GM12878 (cell line): ENCODE measurements at regions not wholly inside any gene's neighbourhood (a gene's known extent, or its start where the extent isn't known, plus 50 kb on each side); places are given as distances from the start of the nearest gene placed in this dataset.

ENCODE experiments used
- ATAC-seq: fragments of 200-7000 bp; cut with Tn5 transposase; 3 replicates; pipeline ENCODE4 v1.9.1; 2020; ENCODE audit warnings: mild to moderate bottlenecking, moderate library complexity
- BruUV-seq: library from RNA; stranded (reverse); fragments of 400-500 nt; replicated peaks from 2 replicates; lab custom pipeline; 2021; lab: Mats Ljungman, UMichigan
- CTCF ChIA-PET: fragments of 300-600 bp; sonication (Branson Sonifier 250); formaldehyde crosslinking; extraction: SDS; loops from one replicate; lab custom pipeline; 2021; ENCODE audit warnings: inconsistent platforms; lab: Yijun Ruan, JAX
- POLR2A ChIA-PET: fragments of 350-600 bp; formaldehyde crosslinking; extraction: SDS; loops from one replicate; lab custom pipeline; 2021; ENCODE audit warnings: inconsistent platforms; lab: Charles Lee
- RAD21 ChIA-PET: fragments of 300-600 bp; sonication (Branson Sonifier 250); formaldehyde crosslinking; loops from one replicate; lab custom pipeline; 2023; ENCODE audit warnings: antibody characterized with exemption; ENCODE audit not compliant: unreplicated experiment; lab: Charles Lee
- SMC1A ChIA-PET: fragments of 300-600 bp; sonication (Branson Sonifier 250); formaldehyde crosslinking; loops from one replicate; lab custom pipeline; 2023; ENCODE audit not compliant: unreplicated experiment, uncharacterized antibody; lab: Charles Lee
- DNase-seq: peaks from one replicate; pipeline ENCODE4 v3.0.0-alpha.2; 2011; ENCODE audit warnings: low read depth, low spot score
- FAIRE-seq: peaks from 3 replicates; lab custom pipeline; 2011; peaks lifted over from hg19 to GRCh38; lab: Jason Lieb, UNC
- H2AFZ ChIP-seq: 2 replicates; pipeline ENCODE4 v1.6.0; 2011; ENCODE audit warnings: low read depth, low read length, control low read depth; ENCODE audit not compliant: control insufficient read depth
- H3K27ac ChIP-seq: 2 replicates; pipeline ENCODE4 v1.5.1; 2011; ENCODE audit warnings: control low read depth; ENCODE audit not compliant: control insufficient read depth, insufficient read depth
- H3K27me3 ChIP-seq, 2 experiments: replicated peaks in 1 of 2; 2 replicates each; pipeline versions ENCODE4 v1.6.0 to v1.6.1; 2011; ENCODE audit warnings: low read length in 1 of 2; ENCODE audit not compliant: control insufficient read depth in 2 of 2, insufficient read depth in 2 of 2
- H3K36me3 ChIP-seq, 2 experiments: 2 replicates each; pipeline ENCODE4 v1.5.1; 2011; ENCODE audit warnings: low read length in 1 of 2; ENCODE audit not compliant: control insufficient read depth in 2 of 2, insufficient read depth in 2 of 2
- H3K4me1 ChIP-seq: 2 replicates; pipeline ENCODE4 v1.6.1; 2011; ENCODE audit warnings: mild to moderate bottlenecking, low read length, moderate library complexity, mixed read lengths; ENCODE audit not compliant: control insufficient read depth, insufficient read depth
- H3K4me2 ChIP-seq: 2 replicates; pipeline ENCODE4 v1.6.0; 2011; ENCODE audit warnings: control low read depth; ENCODE audit not compliant: control insufficient read depth, insufficient read depth
- H3K4me3 ChIP-seq: fragments of 200-600 bp; sonication (generic); 2 replicates; pipeline ENCODE4 v1.5.1; 2016
- H3K79me2 ChIP-seq: 2 replicates; pipeline ENCODE4 v1.6.0; 2011; ENCODE audit warnings: low read length; ENCODE audit not compliant: control insufficient read depth, insufficient read depth
- H3K9ac ChIP-seq: 2 replicates; pipeline ENCODE4 v1.8.0; 2011; ENCODE audit warnings: low read length, control low read depth, mixed read lengths; ENCODE audit not compliant: control insufficient read depth, insufficient read depth
- H3K9me3 ChIP-seq: replicated peaks from 3 replicates; pipeline ENCODE4 v1.5.1; 2011; ENCODE audit warnings: mild to moderate bottlenecking, low read length; ENCODE audit not compliant: control insufficient read depth, insufficient read depth
- H4K20me1 ChIP-seq: 2 replicates; pipeline ENCODE4 v1.6.0; 2011; ENCODE audit not compliant: control insufficient read depth, insufficient read depth
- CTCF ChIP-seq, 3 experiments: IDR thresholded peaks in 2 of 3; conservative IDR thresholded peaks in 1 of 3; 2 replicates each; pipeline ENCODE4 v1.5.1; 2011; ENCODE audit warnings: low read depth in 3 of 3, low read length in 3 of 3, mild to moderate bottlenecking in 3 of 3, control low read depth in 2 of 3, moderate library complexity in 2 of 3, inconsistent platforms in 1 of 3, mixed read lengths in 1 of 3; ENCODE audit not compliant: control insufficient read depth in 2 of 3, insufficient read depth in 1 of 3; ENCODE audit errors: extremely low read depth in 1 of 3
- EZH2 ChIP-seq: IDR thresholded peaks from 2 replicates; pipeline ENCODE4 v1.6.1; 2012; ENCODE audit warnings: low read depth, mild to moderate bottlenecking, control low read depth, inconsistent platforms, low read length, borderline replicate concordance; ENCODE audit not compliant: control insufficient read depth
- FOXK2 ChIP-seq: fragments of 450-650 bp; IDR thresholded peaks from 2 replicates; pipeline ENCODE4 v1.6.1; 2017; ENCODE audit warnings: mild to moderate bottlenecking, moderate library complexity
- HSF1 ChIP-seq: fragments of 150-350 bp; IDR thresholded peaks from 2 replicates; pipeline ENCODE4 v1.6.1; 2014; ENCODE audit warnings: mild to moderate bottlenecking, low read depth, low read length
- PKNOX1 ChIP-seq: fragments of 450-650 bp; IDR thresholded peaks from 2 replicates; pipeline ENCODE4 v1.6.1; 2016; ENCODE audit warnings: mild to moderate bottlenecking
- POLR2A ChIP-seq: IDR thresholded peaks from 2 replicates; pipeline ENCODE4 v1.6.1; 2011; ENCODE audit warnings: low read depth, mild to moderate bottlenecking, low read length
- RFX5 ChIP-seq: IDR thresholded peaks from 2 replicates; pipeline ENCODE4 v1.6.1; 2011; ENCODE audit warnings: low read depth, low read length, improper control_type of control experiment
- ZNF687 ChIP-seq: fragments of 450-650 bp; IDR thresholded peaks from 2 replicates; pipeline ENCODE4 v1.6.1; 2017; ENCODE audit warnings: mild to moderate bottlenecking, moderate library complexity
- WGBS: methylation state at CpG from one replicate; pipeline ENCODE4 v1.1.6; 2016; ENCODE audit warnings: low lambda C conversion rate; ENCODE audit not compliant: insufficient replicate concordance, insufficient coverage; ENCODE audit errors: missing lambda C conversion rate; 5-methylcytosine and 5-hydroxymethylcytosine counted together
- in situ Hi-C: fragments of 300-500 bp; cut with MboI; formaldehyde crosslinking; loops from 9 replicates; pipeline ENCODE4 v1.14.3; 2018; ENCODE audit warnings: mixed read lengths
- intact Hi-C: fragments of 100-400 bp; cut with micrococcal nuclease; formaldehyde crosslinking; loops from one replicate; pipeline ENCODE4 v1.14.2; 2022; ENCODE audit not compliant: unreplicated experiment

- POLR2A ChIA-PET, result interaction anchor here (0.6 kb wide), 1 partner anchor 37 kb away, joined by 6 read pairs; no protein-coding TSS in a partner anchor
- ATAC-seq, result no peak
- H3K36me3 ChIP-seq, result no peaks in the 10 kb centered on the region
- no peak for DNase-seq
- FAIRE-seq, result no peak
- no peak overlapping the region for H3K4me3 ChIP-seq
- H3K27me3 ChIP-seq, result no peaks in the 10 kb centered on the region
- intact Hi-C loops (no loop called here), in situ Hi-C loops (no loop called here)
- RAD21 ChIA-PET, result no interaction called here
- CTCF ChIA-PET, result no interaction called here
- H3K4me2 ChIP-seq, result no peak overlapping the region
- no peaks in the 10 kb centered on the region for H3K4me1 ChIP-seq
- H4K20me1 ChIP-seq, result no peaks in the 10 kb centered on the region
- H2AFZ ChIP-seq, result no peak overlapping the region
- 40% methylated on average over 7 of the region's 7 CpGs for WGBS
- SMC1A ChIA-PET, result no interaction called here
- no peaks in the 10 kb centered on the region for H3K79me2 ChIP-seq
- H3K27ac ChIP-seq, result no peak overlapping the region
- no peaks in the 10 kb centered on the region; the same call in 2 of the 3 replicates for H3K9me3 ChIP-seq
- TF ChIP-seq PKNOX1, result no peak
- TF ChIP-seq POLR2A, result no peak
- TF ChIP-seq, all 136 proteins: peak for 0
- BruUV-seq, result no TSS peak
- no peak overlapping the region for H3K9ac ChIP-seq
These were observed 394.8 kb upstream of the MAF start for GRCh38 chr16:79995315-79995714.

GRCh38 chr16:79994418-79994817, 393.9 kb upstream of the MAF start:
- POLR2A ChIA-PET, result interaction anchor here (0.6 kb wide), 1 partner anchor 15 kb away, joined by 3 read pairs; no protein-coding TSS in a partner anchor
- TF ChIP-seq CTCF (IDR thresholded peaks at IDR 0.05 in 2 of 3, conservative IDR thresholded peaks at IDR 0.05 in 1 of 3; ENCODE audit: control insufficient read depth in 2 of 3, extremely low read depth in 1 of 3, insufficient read depth in 1 of 3, low read depth in 3 of 3, low read length in 3 of 3) (no peak), HSF1 (no peak), EZH2 (no peak), FOXK2 (no peak), RFX5 (no peak), ZNF687 (no peak)

More at GRCh38 chr16:79994418-79994817, 393.9 kb upstream of the MAF start:
- Histone ChIP-seq H4K20me1 (no peaks in the 10 kb centered on the region), H3K9me3 (no peaks in the 10 kb centered on the region; the same call in 2 of the 3 replicates), H3K4me2 (no peak overlapping the region), H3K27ac (no peak overlapping the region), H3K4me1 (no peaks in the 10 kb centered on the region), H3K79me2 (no peaks in the 10 kb centered on the region), H3K27me3 (no peaks in the 10 kb centered on the region), H3K9ac (no peak overlapping the region), H3K36me3 (no peaks in the 10 kb centered on the region), H3K4me3 (no peak overlapping the region), H2AFZ (no peak overlapping the region)
- in situ Hi-C loops (no loop called here), intact Hi-C loops (no loop called here)
- RAD21 ChIA-PET, result no interaction called here
- FAIRE-seq (no peak), ATAC-seq (no peak), DNase-seq (no peak)
- BruUV-seq, result no TSS peak
- SMC1A ChIA-PET, result interaction anchor here (0.7 kb wide), 1 partner anchor 117 kb away, joined by 3 read pairs; no protein-coding TSS in a partner anchor
- 42% methylated on average over 5 of the region's 5 CpGs for WGBS
- CTCF ChIA-PET, result no interaction called here
